Fibroblast of pulmonary artery (primary cell): ENCODE measurements at regions not wholly inside any gene's neighbourhood (a gene's known extent, or its start where the extent isn't known, plus 50 kb on each side); places are given as distances from the start of the nearest gene placed in this dataset.

Experiments used
- DNase-seq: peaks from one replicate; pipeline ENCODE4 v3.0.0-alpha.2; 2010; ENCODE audit warnings: low read depth
- H3K4me3 ChIP-seq: replicated peaks from 2 replicates; pipeline ENCODE4 v1.5.1; 2011; ENCODE audit warnings: low read depth, mild to moderate bottlenecking, control low read depth, low read length, moderate library complexity
- CTCF ChIP-seq: IDR thresholded peaks from 2 replicates; pipeline ENCODE4 v1.5.1; 2011; ENCODE audit warnings: mild to moderate bottlenecking, control low read depth, low read length, inconsistent platforms; ENCODE audit errors: missing control alignments

DNA sequence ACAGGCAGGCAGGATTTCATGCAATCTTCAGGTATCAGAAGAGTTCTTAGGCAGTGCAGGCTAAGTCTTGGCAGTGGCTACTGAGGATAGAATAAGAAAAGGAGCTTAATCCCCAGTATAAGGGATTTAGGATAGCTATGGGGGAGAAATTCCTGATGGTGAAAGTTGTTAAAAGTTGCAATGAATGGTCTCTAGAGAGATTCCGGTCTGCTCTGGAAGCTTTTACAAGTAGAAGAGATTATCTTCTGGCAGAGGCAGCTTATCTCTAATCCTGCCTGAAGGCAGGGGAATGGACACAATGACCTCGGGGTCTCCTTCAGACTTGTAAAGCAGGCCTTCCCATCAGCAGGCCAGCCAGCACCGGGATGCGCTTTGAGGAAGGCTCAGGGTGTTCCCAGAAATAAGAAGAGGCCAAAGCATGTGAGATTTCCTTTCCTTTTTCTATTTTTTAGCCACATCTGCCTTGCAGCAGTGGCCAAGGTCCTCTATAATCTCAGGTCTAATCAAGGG is 253.9 kb upstream of the KLHL29 start:
- TF ChIP-seq CTCF: no peak
- no peak overlapping the region for H3K4me3 ChIP-seq
- no peak for DNase-seq

- H3K4me3 ChIP-seq: no peak overlapping the region
- TF ChIP-seq CTCF: no peak
- DNase-seq: no peak
These were observed 253.0 kb upstream of the KLHL29 start for GRCh38 chr2:23132000-23132399.

- TF ChIP-seq CTCF: no peak
- H3K4me3 ChIP-seq: no peak overlapping the region
- DNase-seq: no peak
These were observed 252.0 kb upstream of the KLHL29 start for GRCh38 chr2:23132823-23133595.

- no peak for TF ChIP-seq CTCF
- no peak for DNase-seq
- H3K4me3 ChIP-seq: no peak overlapping the region
These were observed 250.3 kb upstream of the KLHL29 start for GRCh38 chr2:23134726-23135125.

DNA sequence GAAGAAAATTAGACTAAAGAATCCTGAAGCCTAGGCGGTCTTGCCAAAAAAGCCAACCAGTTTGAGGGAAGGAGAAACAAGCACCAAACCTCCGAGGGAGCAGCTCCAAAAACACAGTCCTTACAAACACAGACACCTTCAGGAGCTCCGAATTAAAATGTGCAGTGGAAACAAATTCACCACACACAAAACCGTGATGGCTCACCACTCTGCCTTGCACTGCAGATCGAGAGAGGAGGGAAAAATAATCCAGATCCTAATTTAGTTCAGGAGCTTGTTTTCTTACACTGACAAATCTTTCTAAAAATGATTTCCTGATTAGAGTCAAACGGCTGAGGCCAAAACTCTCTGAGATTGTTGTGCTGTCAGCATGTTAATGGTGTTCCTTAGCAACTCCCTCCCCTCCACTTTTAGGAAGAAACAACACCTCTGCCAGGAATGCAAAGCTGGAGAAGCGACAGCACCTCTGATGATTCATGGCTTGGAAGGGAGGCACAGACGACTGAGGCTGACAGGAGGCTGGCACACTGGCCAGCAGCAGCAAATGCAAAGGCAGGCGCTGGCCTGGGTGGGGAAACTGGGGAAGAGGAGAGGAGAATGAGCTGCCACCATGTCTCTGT is 249.4 kb upstream of the KLHL29 start:
- no peak for TF ChIP-seq CTCF
- DNase-seq: no peak
- H3K4me3 ChIP-seq: no peak overlapping the region

- TF ChIP-seq CTCF: no peak
- H3K4me3 ChIP-seq: no peak overlapping the region
- DNase-seq: no peak
These were observed 247.8 kb upstream of the KLHL29 start for GRCh38 chr2:23137166-23137565.
